ENCODE measurements at regions not wholly inside any gene's neighbourhood (a gene's known extent, or its start where the extent isn't known, plus 50 kb on each side); places are given as distances from the start of the nearest gene placed in this dataset.

DNA sequence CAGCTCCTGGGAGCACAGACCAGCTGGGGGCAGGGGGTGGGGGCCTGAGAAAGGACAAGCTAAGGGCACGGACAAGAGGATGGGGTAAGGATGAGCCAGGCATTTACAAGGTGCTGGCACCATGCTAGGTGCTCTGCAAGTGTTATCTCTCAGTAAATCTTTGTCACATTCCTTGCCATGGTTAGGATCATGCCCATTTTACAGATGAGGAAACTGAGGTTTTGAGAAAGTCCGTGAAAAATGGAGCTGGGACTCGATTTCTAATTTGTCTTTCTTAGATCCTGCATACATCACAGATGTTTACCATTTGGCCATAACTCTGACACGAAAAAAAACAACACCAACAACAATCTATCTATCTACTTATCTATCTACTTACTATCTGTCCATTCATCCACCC, 429.7 kb downstream of the MIAT start:
- WGBS, 2 experiments (ENCODE audit: extremely low coverage in 1 of 2, insufficient coverage in 1 of 2, insufficient read length in 1 of 2, insufficient replicate concordance in 2 of 2, low coverage in 1 of 2, low lambda C conversion rate in 2 of 2, missing lambda C conversion rate in 1 of 2), result 87% methylated on average over 4 of the region's 4 CpGs; no CpG with 5 or more reads in 1 of the 2 experiments
- Histone ChIP-seq H4K91ac (replicated peaks; ENCODE audit: insufficient read length, low read length) (no peak overlapping the region), H3K27me3 (replicated peaks in 1 of 4; ENCODE audit: control insufficient read depth in 3 of 4, extremely low read depth in 1 of 4, insufficient read depth in 3 of 4, low read length in 3 of 4) (no peaks in the 10 kb centered on the region), H2BK120ac (replicated peaks; ENCODE audit: low read depth, low read length) (no peak overlapping the region), H3K14ac (ENCODE audit: insufficient read length) (no peak overlapping the region), H3K18ac (ENCODE audit: extremely low read depth, low read length) (no peak overlapping the region), H3K4ac (replicated peaks; ENCODE audit: insufficient read length, low read depth, low read length) (no peak overlapping the region), H2AFZ (ENCODE audit: low read length) (no peak overlapping the region), H3K56ac (replicated peaks; ENCODE audit: insufficient read length, low read depth, low read length) (no peak overlapping the region), H4K20me1 (replicated peaks in 1 of 2; ENCODE audit: control insufficient read depth in 1 of 2, insufficient read depth in 2 of 2, low read length in 2 of 2) (no peaks in the 10 kb centered on the region), H4K5ac (ENCODE audit: insufficient read length, low read depth, low read length) (no peak overlapping the region), H3K36me3 (ENCODE audit: control insufficient read depth in 2 of 4, insufficient read depth in 4 of 4, low read length in 3 of 4) (no peaks in the 10 kb centered on the region), H3K4me3 (ENCODE audit: extremely low read depth in 1 of 4, insufficient read depth in 2 of 4, low read depth in 3 of 4, low read length in 4 of 4) (no peak overlapping the region), H3K27ac (ENCODE audit: low read depth, low read length) (no peak overlapping the region), H2BK12ac (ENCODE audit: low read depth, low read length) (no peak overlapping the region), H3K4me1 (replicated peaks in 1 of 4; ENCODE audit: control insufficient read depth in 3 of 4, insufficient read depth in 4 of 4, low read length in 3 of 4) (peaks cover 0 to 10% (median 6%) of the 10 kb centered on the region in 4 experiments; a peak in 6 of 7 replicates), H2BK5ac (ENCODE audit: low read depth, low read length) (no peak overlapping the region), H3K9ac (replicated peaks in 1 of 4; ENCODE audit: extremely low read depth in 1 of 4, low read depth in 3 of 4, low read length in 3 of 4) (no peak overlapping the region), H3K79me1 (ENCODE audit: low read depth, low read length) (no peaks in the 10 kb centered on the region), H3K23me2 (ENCODE audit: low read depth, low read length) (peaks cover 1% of the 10 kb centered on the region; the same call in 1 of the 2 replicates), H3K4me2 (ENCODE audit: insufficient read depth in 1 of 2, low read depth in 2 of 2, low read length in 2 of 2) (no peak overlapping the region), H3K23ac (ENCODE audit: insufficient read length) (no peak overlapping the region), H2BK15ac (ENCODE audit: low read length) (no peak overlapping the region), H4K8ac (ENCODE audit: extremely low read depth, insufficient read depth, low read length) (no peak overlapping the region), H3K79me2 (ENCODE audit: control insufficient read depth in 1 of 2, insufficient read depth in 2 of 2, low read length in 2 of 2) (no peaks in the 10 kb centered on the region), H2BK20ac (ENCODE audit: low read length) (no peak overlapping the region), H2AK5ac (ENCODE audit: low read depth, low read length) (no peak overlapping the region), H3K9me3 (ENCODE audit: insufficient read depth in 2 of 2, low read depth in 1 of 2, low read length in 1 of 2) (no peaks in the 10 kb centered on the region)
- FAIRE-seq, result no peak
- POLR2A ChIA-PET (ENCODE audit: partially characterized antibody), result no interaction called here
- no peak for DNase-seq (ENCODE audit: low read depth in 1 of 2, low spot score in 2 of 2)
- TF ChIP-seq RAD21 (IDR thresholded peaks at IDR 0.05 in 1 of 2, conservative IDR thresholded peaks at IDR 0.05 in 1 of 2; ENCODE audit: low read depth in 2 of 2, low read length in 2 of 2) (no peak), KDM1A (IDR thresholded peaks at IDR 0.05; ENCODE audit: borderline replicate concordance, low read length) (peak; percentile 72; the same call in 1 of the 2 replicates)
- CTCF ChIA-PET (ENCODE audit: partially characterized antibody), result no interaction called here

Data from H1 (cell line).